GM12873 (cell line): ENCODE measurements at regions not wholly inside any gene's neighbourhood (a gene's known extent, or its start where the extent isn't known, plus 50 kb on each side); places are given as distances from the start of the nearest gene placed in this dataset.

Experiments used
- TF ChIP-seq, protein P1 (sequence below): IDR thresholded peaks from 2 replicates; pipeline ENCODE4 v1.5.1; 2012; ENCODE audit warnings: low read depth, mild to moderate bottlenecking, moderate library complexity, low read length, control low read depth; ENCODE audit not compliant: insufficient read depth; ENCODE audit errors: missing control alignments

GRCh38 chr4:11514779-11515419 is 86.2 kb upstream of the HS3ST1 start:
- TF ChIP-seq, protein P1, sequence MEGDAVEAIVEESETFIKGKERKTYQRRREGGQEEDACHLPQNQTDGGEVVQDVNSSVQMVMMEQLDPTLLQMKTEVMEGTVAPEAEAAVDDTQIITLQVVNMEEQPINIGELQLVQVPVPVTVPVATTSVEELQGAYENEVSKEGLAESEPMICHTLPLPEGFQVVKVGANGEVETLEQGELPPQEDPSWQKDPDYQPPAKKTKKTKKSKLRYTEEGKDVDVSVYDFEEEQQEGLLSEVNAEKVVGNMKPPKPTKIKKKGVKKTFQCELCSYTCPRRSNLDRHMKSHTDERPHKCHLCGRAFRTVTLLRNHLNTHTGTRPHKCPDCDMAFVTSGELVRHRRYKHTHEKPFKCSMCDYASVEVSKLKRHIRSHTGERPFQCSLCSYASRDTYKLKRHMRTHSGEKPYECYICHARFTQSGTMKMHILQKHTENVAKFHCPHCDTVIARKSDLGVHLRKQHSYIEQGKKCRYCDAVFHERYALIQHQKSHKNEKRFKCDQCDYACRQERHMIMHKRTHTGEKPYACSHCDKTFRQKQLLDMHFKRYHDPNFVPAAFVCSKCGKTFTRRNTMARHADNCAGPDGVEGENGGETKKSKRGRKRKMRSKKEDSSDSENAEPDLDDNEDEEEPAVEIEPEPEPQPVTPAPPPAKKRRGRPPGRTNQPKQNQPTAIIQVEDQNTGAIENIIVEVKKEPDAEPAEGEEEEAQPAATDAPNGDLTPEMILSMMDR = no peak

DNA sequence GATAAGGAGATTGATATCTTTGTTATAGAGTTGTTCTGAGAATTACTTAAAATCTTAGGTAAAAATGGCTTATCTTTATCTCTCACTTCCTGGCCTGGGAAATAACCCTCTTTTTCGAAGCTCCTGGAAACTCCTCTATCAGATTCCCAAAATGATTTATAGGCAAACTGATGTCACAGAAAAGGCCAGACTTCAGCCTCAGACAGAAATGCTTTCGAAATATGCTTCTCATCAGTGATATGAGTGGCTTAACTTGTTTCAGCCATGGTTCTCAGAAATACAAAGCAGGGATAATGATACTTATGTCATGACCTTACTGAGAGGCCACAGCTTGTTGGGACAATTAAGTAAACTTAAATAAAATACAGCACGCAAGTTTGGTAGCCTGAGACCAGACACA is 85.3 kb upstream of the HS3ST1 start:
- TF ChIP-seq, protein P1 = no peak

DNA sequence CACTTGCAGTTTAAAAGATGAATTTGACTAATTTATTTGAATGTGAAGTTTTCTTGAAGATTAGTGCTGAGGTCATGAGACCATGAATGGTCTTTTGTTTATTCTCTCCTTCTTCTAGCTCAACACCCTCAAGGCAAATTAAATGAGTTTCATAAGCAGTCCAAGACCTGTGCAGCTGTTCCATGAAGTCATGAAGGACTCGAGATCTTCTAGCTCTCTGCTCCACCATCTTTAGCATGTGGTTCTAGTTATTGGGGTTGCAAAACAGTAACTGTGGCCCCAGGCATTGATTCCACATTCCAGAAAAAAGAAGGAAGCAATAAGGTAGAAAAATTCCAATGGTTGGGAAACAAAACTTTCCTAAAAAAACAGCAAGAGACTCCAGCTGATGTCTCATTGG is 84.2 kb upstream of the HS3ST1 start:
- TF ChIP-seq, protein P1 = no peak

DNA sequence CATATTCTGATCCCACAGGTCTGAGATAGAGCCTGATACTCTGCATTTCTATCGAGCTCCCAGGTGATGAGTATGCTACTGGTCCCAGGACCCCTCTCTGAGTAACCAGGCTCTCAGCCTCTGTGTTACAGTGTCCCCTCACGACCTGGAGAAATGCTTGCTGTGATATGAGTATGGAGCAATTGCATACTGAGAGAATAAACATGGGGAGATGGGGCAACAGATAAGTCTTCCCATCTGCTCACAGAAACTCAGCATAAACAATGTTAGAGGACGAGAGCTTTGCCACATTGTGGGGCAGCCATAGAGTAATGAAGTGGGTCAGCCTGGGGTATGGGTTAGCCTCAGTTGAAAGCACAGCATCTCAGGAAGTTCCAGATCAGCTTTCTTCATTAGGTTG is 82.6 kb upstream of the HS3ST1 start:
- TF ChIP-seq, protein P1 = no peak

DNA sequence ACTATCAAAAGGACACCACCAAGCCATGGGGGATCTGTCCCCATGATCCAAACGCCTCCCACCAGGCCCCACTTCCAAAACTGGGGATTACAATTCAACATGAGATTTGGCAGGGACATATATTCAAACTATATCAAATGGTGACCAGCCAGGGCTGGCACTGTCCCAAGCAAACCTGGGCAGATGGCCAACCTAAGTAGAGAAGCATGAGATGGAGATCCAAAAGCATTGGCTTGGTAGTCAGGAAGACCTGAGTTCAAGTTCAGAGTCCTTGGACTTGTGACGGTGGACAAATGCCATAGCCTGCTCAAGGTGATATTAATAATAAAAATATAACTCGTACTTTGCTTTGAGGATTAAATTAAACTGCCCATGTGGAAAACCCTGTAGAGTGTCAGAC is 79.2 kb upstream of the HS3ST1 start:
- TF ChIP-seq, protein P1 = no peak

DNA sequence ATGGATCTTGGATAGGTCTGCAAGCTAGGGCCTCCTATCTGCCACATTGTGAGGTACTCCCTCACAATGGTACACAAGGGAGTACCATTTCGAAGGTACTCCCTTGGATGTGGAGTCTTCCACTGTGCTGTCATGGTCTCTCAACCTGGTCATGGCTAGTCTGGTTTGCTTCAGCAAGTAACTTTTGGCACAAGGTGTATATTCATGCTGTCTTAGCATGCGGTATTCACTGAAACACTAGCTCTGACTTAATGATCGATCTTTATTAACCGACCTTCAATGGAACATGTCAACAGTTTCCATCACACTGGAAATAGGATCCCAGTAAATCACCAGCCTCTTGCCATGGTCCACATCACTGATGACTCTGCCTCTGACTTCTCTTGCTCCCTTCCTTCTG is 77.5 kb upstream of the HS3ST1 start:
- TF ChIP-seq, protein P1 = no peak

GRCh38 chr4:11505221-11505971 is 76.7 kb upstream of the HS3ST1 start:
- TF ChIP-seq, protein P1 = no peak
